Esophagus mucosa (tissue), 1 donor: ENCODE measurements at regions not wholly inside any gene's neighbourhood (a gene's known extent, or its start where the extent isn't known, plus 50 kb on each side); places are given as distances from the start of the nearest gene placed in this dataset.

Experiments used
- ATAC-seq: fragments of 200-7000 bp; cut with Tn5 transposase; one replicate; pipeline ENCODE4 v1.9.1; 2020
- donor health status: DM: yes; HTN: yes; CAD: no.

DNA sequence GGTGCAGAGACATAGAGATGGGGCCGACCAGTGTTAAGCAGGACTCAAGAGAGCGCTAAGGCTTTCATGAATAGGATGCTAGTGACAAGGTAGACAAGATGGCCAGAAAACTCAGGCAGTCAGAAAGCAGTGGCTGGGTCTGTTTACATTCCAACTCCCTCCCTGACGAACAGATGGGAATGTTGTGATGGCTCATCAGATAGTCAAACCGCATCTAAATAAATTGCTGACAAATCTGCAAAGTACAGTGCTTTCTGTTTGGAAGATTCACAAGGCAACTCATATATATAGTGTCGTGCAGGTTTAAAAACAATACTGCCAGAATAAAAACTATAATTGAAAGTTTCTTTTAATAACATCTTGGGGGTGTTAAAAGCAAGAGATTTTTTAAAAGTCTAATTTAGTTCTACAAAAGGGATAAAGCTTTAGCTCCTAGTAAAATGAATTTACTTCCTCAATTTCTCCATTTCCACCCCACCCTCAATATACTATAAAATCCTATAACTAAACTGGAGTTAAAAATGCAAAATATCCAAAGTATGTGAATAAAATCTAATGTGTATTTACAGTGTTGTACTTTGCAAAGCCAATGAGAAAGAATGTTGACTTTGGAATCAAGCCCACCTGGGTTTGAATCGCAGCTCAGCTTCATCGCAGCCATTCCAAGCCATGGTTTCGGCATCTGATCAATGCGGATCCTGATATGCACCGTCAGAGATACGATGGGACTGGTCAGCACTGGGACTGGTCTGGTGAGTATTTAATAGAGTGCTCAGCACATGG, 247.3 kb upstream of the PDE10A start:
- ATAC-seq, result no peak

DNA sequence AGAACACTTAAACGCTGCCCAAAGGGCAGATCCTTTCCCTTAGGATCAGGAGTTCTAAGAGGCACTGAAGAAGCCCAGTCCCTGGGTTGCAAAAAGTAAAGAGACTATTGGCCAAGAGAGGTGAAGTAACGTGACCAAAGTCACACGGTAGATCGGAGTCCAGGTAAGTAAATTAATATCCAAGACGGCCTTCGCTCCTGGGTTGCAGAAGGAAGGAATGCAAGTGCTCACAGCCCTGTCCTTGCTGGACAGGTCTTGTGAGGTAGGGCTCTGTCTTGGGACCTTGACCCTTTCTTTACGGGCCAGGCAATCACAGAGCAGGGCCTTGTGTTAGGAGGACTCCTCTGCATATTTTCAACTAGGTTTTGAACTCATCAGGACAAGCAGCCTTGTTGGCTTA, 243.7 kb upstream of the PDE10A start:
- ATAC-seq, result no peak

DNA sequence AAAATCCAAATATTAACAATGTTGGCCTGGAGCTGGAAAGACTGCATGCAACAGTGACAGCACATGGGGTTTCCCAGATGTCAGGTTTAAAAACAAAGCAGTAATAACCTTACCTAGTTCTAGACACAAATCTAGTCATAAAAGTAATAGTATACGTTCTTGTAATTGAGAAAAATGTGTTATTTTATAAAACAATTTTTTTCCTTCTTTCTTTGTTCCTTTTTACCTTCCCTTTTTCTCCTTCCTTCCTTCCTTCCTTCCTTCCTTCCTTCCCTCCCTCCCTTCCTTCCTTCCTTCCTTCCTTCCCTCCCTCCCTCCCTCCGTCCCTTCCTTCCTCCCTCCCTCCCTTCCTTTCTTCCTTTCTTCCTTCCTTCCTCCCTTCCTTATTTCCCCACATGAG, 242.7 kb upstream of the PDE10A start:
- ATAC-seq, result no peak

DNA sequence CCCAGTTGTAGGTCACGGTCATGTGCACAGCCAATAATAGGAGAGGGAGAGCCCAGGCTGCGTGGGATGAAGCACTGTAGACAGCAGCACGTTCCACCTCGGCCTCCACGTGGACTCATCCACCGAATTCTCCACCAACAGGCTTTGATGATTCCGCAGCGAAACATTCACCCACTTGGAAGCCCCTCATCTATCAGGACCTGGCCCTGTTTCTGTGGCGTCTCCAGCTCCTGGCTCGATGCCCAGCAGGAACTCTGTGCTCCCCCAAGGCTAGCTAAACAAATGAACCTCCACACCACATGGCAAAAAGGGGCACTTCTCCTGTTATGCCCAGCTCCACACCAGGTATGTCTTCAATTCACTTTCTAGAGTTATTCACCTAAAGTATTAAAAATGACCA, 237.9 kb upstream of the PDE10A start:
- ATAC-seq, result no peak

DNA sequence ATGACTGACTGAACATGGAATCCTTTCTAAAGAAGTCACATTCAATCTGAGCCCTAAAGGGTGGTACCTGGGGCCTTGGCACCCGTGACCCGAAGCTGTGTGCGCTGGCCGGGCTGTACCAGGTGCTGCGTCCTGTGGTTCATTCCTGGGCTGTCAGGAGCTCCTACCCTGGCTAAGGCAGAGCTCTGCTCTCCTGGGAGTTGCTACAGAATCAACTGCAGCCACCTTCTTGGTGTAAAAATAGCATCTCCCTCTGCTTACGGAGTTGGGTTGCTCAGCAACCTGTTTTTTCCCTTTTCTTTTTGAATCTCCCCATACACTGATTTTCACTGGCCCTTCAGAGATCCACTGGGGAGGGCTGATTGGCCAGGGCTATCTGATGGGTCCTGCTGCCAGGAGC, 236.6 kb upstream of the PDE10A start:
- ATAC-seq, result no peak

DNA sequence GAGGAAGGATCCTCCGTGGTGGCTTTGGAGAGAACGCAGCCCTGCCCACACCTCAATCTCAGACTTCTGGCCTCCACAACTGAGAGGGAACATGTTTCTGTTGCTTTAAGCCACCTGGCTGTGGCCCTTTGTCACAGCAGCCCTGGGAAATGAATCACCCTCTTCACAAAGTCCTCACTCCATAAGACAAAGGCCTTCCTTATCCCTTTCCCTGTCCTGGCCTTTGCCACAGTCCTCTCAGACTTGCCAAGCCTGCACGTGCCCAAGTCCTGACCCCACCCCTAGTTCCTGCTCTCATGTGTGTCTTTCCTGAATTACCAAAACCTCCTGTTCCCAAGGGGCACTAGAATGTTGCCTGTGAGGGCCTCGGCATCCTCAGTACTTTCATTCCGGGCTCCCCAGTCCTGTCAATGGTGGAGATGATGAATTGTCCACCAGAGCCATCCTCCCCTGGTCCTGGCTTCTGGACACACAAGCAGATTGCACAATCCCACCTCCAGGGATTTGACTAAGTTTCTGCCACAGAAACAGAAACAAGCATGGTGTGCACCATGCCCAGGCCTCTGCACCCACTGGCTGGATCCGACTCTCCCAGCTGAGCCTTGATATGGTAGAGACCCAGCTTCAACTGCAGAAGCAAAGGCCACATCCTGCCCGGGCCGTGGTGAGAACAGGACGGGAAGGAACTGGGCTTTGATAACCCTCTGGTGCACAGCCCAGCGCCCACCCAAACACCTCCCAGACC, 232.6 kb upstream of the PDE10A start:
- ATAC-seq, result peak; percentile 38

DNA sequence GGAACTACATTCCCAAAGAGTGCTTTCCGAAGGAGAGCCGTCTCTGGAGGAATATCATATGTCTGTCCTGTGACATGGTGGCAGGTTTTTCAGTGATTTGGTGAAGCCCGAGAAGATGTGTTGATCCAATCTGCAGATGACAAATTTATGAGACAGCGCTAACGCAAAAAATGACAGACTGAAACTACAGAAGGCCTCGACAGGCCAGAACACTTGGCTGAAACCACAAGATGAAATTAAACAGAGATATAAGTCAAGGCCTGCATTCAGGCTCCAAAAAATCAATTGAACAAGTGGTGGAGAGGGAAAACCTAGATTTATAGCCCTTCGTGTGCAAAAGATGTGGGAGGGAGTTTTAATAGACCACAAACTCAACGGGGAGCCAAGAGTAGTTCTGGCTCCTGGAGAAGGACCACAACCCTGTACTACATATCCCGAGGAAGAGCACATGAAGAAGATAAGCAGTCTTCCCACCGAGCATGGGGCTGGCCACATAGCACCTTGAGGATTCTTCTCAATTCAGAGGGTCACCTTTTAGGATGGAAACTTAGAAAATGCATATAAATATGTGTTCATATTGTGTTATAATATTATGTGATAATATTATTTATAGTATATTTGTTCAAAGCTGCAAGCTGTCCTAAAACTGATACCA, 231.3 kb upstream of the PDE10A start:
- ATAC-seq, result no peak

DNA sequence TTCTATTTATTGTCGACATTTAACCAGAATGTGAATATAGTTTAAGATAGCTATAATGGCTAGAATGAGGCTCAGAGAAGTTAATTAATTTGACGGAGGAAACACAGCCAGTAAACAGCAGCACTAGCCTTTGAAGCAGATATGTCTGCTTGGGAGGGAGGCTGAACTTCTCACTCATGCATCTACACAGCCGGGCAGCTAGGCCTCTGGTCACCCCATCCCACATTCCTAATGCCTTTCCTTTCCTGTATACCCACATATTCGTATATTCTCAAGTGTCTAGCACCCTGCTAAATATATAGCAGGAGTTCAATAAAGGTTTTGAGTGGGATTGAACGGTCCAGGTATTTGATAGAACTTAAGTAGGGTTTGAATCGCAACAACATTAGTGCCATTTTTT, 230.4 kb upstream of the PDE10A start:
- ATAC-seq, result no peak

DNA sequence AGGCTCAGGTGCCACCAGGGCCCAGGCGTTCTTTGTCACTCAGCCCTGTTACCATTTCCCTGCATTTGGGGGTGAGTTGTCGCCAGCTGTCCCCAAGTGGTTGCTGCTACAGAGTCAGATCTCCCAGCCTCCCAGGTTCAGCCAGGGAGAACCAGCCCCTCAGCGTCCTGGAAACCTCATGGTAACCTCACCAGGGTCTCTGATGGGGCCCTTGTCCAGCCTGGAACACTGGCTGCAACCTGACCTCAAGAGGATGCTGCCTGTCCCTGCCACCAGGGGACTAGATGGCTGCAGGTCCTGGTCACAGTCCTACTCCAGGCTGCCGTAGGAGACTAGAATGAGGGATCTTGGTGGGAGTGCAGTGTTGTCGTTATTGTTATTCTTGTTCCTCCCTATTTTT, 228.3 kb upstream of the PDE10A start:
- ATAC-seq, result no peak

DNA sequence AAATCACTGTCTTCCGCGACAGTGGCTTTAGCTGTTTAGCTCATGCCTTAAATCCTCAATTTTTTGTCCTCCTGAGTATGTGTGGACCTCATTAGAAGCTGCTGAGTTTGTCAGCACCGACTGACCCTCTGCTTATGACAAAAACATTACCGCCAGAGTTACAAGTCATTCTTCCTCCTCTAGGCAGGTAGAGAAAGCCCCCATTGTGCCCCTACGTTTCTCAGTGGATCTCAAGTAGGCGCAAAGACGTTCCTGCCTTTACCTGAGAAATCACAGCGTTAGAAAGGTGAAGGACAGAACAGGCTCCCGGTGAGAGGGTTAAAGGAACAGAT, 227.3 kb upstream of the PDE10A start:
- ATAC-seq, result no peak

DNA sequence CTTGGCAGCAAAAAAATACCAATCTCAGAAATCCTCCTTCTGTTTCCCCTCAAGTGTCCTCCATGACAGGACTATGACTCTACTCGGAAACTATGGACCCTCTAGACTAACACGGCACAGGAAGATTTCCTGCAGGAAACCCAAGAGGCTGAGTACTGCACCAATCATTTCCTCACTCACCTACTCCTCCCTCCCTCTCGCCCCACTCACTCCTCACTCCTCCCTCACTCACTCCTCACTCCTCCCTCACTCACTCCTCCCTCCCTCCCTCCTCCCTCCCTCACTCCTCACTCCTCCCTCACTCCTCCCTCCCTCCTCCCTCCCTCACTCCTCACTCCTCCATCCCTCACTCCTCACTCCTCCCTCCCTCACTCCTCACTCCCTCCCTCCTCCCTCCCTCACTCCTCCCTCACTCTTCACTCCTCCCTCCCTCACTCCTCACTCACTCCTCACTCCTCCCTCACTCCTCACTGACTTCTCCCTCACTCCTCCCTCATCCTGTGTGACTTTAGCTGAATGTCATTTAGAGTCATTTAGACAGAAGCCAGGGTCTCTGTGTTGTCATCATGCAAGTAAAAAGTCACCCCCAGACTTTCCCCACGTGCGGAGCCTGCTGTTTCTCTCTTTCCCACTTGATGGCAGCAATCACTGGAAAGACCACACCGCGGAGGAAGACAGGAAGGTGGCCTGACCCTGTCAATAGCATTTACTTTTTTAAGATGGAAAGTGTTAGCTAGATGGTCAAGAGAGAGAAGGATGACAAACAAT, 226.8 kb upstream of the PDE10A start:
- ATAC-seq, result no peak

DNA sequence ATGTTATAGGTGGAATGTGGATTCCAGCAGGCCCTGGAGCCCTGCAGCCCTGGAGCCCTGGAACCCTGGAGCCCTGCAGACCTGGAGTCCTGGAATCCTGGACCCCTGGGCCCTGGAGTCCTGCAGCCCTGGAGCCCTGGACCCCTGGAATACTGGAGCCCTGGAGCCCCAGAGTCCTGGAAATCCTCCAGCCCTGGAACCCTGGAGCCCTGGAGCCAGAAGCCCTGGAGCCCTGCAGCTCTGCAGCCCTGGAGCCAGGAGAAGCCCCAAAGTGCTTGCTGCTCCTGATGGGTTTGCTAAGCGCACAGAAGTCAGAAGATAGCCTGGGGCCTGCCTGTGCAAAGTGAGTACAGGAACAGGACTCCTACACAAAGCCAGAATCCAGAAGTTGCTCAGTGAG, 223.1 kb upstream of the PDE10A start:
- ATAC-seq, result no peak

DNA sequence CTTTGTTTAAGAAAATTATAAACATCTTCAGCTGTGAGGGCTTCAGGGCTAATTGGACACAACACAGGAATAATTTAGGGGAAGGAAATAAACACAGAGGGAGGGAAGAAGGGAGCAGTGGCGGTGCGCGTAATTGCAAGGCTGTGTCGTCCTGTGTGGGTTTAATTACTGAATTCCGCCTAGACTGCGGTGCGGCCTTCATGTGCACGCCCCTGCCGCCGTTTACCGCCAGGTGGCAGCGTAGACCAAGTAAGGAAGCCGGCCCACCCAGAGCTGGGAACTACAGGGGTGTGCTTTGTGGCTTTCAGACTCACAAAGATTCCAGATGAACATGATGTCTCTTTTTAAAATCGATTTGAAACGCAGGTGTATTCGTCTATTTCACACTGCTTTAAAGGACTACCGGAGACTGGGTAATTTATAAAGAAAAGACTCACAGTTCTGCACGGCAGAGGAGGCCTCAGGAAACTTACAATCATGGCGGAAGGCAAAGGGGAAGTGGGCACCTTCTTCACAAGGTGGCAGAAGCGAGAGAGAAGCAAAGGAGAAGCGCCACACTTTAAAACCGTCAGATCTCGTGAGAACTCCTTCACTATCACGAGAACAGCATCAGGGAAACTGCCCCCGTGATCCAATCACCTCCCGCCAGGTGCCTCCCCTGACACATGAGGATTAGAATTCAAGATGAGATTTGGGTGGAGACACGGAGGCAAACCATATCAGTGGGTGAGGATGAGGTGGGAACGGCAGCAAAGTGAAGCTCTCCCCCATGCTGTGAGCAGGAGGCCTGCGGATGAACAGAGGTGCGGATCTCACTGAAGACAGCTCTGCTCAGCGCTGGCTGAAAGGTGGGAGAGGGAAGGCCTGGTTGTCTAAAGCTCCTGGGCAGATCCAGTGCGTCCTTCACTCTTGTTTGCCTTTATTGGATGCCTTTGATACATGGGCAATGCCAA, 222.0 kb upstream of the PDE10A start:
- ATAC-seq, result peak; percentile 60

DNA sequence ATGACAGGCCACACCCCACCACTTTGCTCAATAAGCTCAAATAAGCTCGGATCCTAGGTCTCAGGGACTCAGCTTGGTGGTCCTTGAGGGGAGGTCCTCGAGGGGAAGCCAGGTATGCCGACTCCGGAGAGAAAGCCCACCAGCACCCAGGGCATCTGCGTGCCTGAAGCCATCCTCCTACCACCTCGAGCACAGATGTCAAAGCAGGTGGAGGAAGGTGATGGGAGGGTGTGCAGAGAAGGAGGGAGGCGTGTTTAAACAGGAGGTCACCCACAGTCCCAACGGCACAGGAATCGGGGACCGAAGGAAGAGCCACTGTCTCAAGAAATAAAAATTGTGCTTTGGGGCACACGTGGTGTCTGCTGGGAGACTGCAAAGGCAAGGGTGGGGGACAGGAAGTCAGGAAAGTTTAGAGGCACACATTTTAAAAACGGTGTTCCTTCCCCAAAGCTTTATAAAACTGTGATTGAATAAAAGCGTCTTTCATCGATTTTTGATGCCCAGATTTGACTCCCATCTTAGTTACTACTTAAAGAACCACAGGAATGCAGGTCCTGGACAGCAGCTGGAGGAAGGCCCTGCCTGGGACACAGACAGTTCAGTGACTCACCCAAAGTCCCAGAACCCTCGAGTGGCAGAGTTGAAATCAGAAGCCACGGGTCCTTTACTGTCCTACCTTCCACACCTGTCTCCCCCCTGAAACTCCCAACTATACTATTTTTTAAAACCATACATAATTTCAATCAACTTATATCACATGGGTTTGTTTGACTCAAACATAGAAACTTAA, 221.0 kb upstream of the PDE10A start:
- no peak for ATAC-seq

DNA sequence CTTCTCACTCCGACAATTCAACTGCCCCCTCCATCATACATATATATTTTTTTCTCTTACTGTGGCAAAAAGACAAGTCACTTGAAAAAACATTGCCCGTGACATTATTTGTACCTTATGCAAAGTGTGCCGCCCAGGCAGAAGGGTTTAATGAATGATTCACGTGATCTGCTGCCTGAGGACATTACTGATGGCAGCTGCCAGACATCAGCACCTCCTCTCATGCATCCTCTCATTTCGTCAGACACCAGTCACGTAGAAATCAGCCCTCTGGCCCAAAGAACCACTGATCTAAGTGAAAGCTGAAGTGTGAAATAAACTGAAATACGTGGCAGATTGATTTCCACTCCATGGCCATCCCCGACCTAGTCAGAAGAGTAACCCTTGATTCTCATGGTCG, 218.8 kb upstream of the PDE10A start:
- no peak for ATAC-seq

DNA sequence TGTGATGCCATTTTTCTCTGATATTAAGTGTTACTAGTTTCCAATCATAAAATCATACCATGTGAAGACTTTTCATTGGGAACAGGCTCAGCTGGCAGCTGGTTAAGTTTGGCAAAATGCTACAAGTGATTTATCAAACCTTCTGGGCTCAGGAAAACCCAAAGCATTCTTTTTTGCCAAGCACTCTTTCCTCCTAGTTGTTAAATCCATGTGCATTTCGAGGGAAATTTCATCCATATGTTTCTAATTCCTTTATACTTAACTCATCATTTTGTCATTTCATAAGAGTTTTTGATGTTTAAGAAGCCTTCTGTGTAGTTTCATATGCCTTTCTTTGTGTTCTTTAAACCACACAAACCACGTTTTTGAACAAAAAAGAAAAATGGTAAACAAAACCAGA, 217.6 kb upstream of the PDE10A start:
- ATAC-seq, result no peak

DNA sequence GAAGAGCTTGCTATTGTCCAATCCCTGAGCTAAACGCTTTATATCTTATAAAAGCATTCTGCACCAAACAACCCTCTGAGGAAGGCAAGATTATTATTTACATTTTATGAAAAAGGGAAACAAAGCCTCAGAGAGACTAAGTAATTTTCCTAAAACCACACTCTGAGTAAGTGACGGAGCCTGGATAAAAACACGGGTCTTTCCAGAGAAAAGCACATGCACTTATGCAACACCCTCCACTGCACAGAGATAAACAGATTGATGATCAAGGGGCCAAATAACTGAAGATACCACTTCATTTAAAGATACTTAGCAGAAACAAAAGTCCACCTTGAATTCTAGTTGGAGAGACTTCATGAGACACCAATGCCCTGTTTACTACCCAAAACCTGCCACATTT, 214.7 kb upstream of the PDE10A start:
- ATAC-seq, result no peak

DNA sequence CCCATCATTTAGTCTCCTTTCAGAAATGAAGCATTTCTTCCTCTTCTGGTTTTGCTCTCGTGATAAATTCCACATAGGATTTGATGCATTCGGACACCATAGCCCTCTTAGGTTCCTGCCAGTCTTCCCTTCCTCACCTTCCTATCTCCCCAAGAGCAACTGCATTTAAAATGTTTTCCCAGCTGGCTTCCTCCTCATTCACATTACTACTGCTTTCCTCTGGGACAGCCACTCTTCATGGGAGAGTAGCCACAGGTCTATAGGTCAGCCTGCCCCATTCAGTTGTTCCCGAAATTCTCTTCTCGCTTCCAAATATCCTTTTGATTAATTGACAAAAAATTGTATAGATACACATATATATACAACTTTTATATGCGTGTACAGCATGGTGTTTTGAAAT, 214.2 kb upstream of the PDE10A start:
- ATAC-seq, result no peak

DNA sequence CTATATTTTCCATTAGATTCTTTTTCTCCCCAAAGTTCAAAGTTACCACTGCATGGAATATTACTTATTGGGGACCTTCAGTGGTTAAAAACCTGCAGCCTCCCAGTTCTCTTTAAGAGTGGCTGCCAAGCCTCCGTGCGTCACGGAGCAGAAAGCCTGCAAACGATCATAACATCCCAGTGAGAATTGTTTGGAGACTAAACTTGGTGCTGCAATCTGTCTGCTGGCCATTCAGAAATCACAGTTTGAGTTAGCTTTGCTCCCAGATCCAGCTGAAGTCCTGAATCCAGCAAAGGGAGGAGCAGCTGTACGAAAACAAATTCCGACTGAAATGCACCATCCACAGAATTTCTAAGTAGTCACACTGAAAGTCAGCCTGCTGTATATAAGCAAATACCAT, 213.5 kb upstream of the PDE10A start:
- ATAC-seq, result no peak

DNA sequence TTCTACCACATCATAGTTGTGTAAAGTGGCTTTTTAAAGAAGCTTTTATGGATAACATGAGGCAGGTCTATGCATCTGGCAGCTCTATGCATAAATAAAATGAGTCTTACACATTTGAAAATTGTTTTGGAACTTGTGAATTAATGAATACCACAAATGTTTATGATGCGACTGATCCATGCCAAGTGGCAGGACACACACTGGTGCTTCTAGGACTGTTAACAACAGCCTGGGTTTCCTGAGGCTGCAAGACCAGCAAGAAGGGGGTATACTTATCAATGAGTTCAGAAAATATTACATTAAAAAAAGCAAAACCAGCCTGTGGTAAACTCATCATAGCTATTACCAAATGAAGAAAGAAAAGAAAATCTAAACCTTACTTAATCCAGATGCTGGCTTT, 212.9 kb upstream of the PDE10A start:
- no peak for ATAC-seq

DNA sequence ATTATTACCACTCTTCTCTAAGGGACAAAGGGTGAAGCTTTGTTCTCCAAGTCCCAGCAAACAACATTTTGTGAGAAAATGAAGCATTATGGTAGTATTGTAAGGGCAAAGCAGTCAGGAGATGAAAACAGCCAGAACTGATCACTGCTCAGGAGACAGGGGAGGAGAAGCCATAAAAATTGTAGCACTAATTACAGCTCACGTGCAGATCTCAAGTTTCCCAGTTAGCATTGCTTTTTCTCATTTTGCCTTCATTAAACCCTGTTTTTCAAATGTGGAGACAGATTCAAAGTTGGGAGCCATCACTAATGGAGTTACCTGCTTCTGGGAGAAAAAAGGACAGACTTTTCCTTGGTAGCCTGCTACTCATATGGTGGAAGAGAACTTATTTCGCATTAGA, 210.9 kb upstream of the PDE10A start:
- ATAC-seq, result no peak
